Body of pancreas (tissue), 4 donors: ENCODE measurements at regions not wholly inside any gene's neighbourhood (a gene's known extent, or its start where the extent isn't known, plus 50 kb on each side); places are given as distances from the start of the nearest gene placed in this dataset.

Source experiments
- POLR2A ChIP-seq, 3 donors: fragments of 450-650 bp; IDR thresholded peaks; one replicate each; pipeline ENCODE4 v1.6.1; 2016; ENCODE audit warnings: antibody characterized with exemption in 3 of 3, mild to moderate bottlenecking in 2 of 3
- TF ChIP-seq, protein P1 (sequence below), 7 experiments: fragments of 450-650 bp in 4 of 7; fragments of 200-600 bp in 3 of 7; sonication (generic) in 3 of 7; IDR thresholded peaks; one replicate each; pipeline ENCODE4 v1.5.1; 2016 to 2019; ENCODE audit warnings: antibody characterized with exemption in 7 of 7

- TF ChIP-seq, protein P1, sequence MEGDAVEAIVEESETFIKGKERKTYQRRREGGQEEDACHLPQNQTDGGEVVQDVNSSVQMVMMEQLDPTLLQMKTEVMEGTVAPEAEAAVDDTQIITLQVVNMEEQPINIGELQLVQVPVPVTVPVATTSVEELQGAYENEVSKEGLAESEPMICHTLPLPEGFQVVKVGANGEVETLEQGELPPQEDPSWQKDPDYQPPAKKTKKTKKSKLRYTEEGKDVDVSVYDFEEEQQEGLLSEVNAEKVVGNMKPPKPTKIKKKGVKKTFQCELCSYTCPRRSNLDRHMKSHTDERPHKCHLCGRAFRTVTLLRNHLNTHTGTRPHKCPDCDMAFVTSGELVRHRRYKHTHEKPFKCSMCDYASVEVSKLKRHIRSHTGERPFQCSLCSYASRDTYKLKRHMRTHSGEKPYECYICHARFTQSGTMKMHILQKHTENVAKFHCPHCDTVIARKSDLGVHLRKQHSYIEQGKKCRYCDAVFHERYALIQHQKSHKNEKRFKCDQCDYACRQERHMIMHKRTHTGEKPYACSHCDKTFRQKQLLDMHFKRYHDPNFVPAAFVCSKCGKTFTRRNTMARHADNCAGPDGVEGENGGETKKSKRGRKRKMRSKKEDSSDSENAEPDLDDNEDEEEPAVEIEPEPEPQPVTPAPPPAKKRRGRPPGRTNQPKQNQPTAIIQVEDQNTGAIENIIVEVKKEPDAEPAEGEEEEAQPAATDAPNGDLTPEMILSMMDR (IDR thresholded peaks at IDR 0.05): no peak
- TF ChIP-seq POLR2A (IDR thresholded peaks at IDR 0.05): no peak
These were observed 77.9 kb upstream of the RHOBTB1 start for GRCh38 chr10:61021926-61022325.
